ENCODE measurements at regions not wholly inside any gene's neighbourhood (a gene's known extent, or its start where the extent isn't known, plus 50 kb on each side); places are given as distances from the start of the nearest gene placed in this dataset.

GRCh38 chrX:69234624-69235023 is 69.4 kb upstream of the PJA1 start:
- H3K27ac ChIP-seq (ENCODE audit: low read depth, low read length) = no peak overlapping the region
- H4K20me1 ChIP-seq (ENCODE audit: control insufficient read depth, insufficient read depth, low read depth, low read length) = no peaks in the 10 kb centered on the region
- H3K4me2 ChIP-seq (ENCODE audit: low read length) = no peak overlapping the region
- no peak overlapping the region for H3K4me3 ChIP-seq (ENCODE audit: low read length)
- no peaks in the 10 kb centered on the region for H3K36me3 ChIP-seq (ENCODE audit: control insufficient read depth, low read length)
- H3K9me3 ChIP-seq (ENCODE audit: control insufficient read depth, insufficient read depth, low read length) = no peaks in the 10 kb centered on the region
- no peak for TF ChIP-seq CTCF (IDR thresholded peaks at IDR 0.05; ENCODE audit: low read depth, low read length, poor library complexity, severe bottlenecking)
- no peaks in the 10 kb centered on the region for H3K79me2 ChIP-seq (ENCODE audit: control insufficient read depth, low read length)
- H3K9me2 ChIP-seq (replicated peaks; ENCODE audit: control insufficient read depth, low read length) = no peaks in the 10 kb centered on the region
- H3K4me1 ChIP-seq (ENCODE audit: control insufficient read depth, low read length) = no peaks in the 10 kb centered on the region
- no peaks in the 10 kb centered on the region for H3K27me3 ChIP-seq (ENCODE audit: control insufficient read depth, low read length)
- H3F3A ChIP-seq (ENCODE audit: control insufficient read depth, insufficient read depth) = no peaks in the 10 kb centered on the region

- H3K9me2 ChIP-seq (replicated peaks; ENCODE audit: control insufficient read depth, low read length) = no peaks in the 10 kb centered on the region
- H3K79me2 ChIP-seq (ENCODE audit: control insufficient read depth, low read length) = no peaks in the 10 kb centered on the region
- H3K4me1 ChIP-seq (ENCODE audit: control insufficient read depth, low read length) = no peaks in the 10 kb centered on the region
- no peak overlapping the region for H3K27ac ChIP-seq (ENCODE audit: low read depth, low read length)
- no peak overlapping the region for H3K4me3 ChIP-seq (ENCODE audit: low read length)
- no peaks in the 10 kb centered on the region for H4K20me1 ChIP-seq (ENCODE audit: control insufficient read depth, insufficient read depth, low read depth, low read length)
- H3K27me3 ChIP-seq (ENCODE audit: control insufficient read depth, low read length) = no peaks in the 10 kb centered on the region
- H3K9me3 ChIP-seq (ENCODE audit: control insufficient read depth, insufficient read depth, low read length) = no peaks in the 10 kb centered on the region
- no peak for TF ChIP-seq CTCF (IDR thresholded peaks at IDR 0.05; ENCODE audit: low read depth, low read length, poor library complexity, severe bottlenecking)
- TF ChIP-seq EZH2phosphoT487 (IDR thresholded peaks at IDR 0.05; ENCODE audit: borderline replicate concordance, low read length) = no peak
- H3K4me2 ChIP-seq (ENCODE audit: low read length) = no peak overlapping the region
- H3K36me3 ChIP-seq (ENCODE audit: control insufficient read depth, low read length) = no peaks in the 10 kb centered on the region
- no peaks in the 10 kb centered on the region for H3F3A ChIP-seq (ENCODE audit: control insufficient read depth, insufficient read depth)
Observed at GRCh38 chrX:69232945-69233344, 67.7 kb upstream of the PJA1 start.

- Histone ChIP-seq H3F3A (ENCODE audit: control insufficient read depth, insufficient read depth) (no peaks in the 10 kb centered on the region), H3K36me3 (ENCODE audit: control insufficient read depth, low read length) (no peaks in the 10 kb centered on the region), H3K27ac (ENCODE audit: low read depth, low read length) (no peak overlapping the region), H3K79me2 (ENCODE audit: control insufficient read depth, low read length) (no peaks in the 10 kb centered on the region), H3K4me1 (ENCODE audit: control insufficient read depth, low read length) (no peaks in the 10 kb centered on the region), H3K9me2 (replicated peaks; ENCODE audit: control insufficient read depth, low read length) (no peaks in the 10 kb centered on the region), H3K4me2 (ENCODE audit: low read length) (no peak overlapping the region), H3K27me3 (ENCODE audit: control insufficient read depth, low read length) (no peaks in the 10 kb centered on the region), H3K4me3 (ENCODE audit: low read length) (no peak overlapping the region), H4K20me1 (ENCODE audit: control insufficient read depth, insufficient read depth, low read depth, low read length) (no peaks in the 10 kb centered on the region), H3K9me3 (ENCODE audit: control insufficient read depth, insufficient read depth, low read length) (no peaks in the 10 kb centered on the region)
- TF ChIP-seq EZH2phosphoT487 (IDR thresholded peaks at IDR 0.05; ENCODE audit: borderline replicate concordance, low read length) = no peak
- TF ChIP-seq CTCF (IDR thresholded peaks at IDR 0.05; ENCODE audit: low read depth, low read length, poor library complexity, severe bottlenecking) = no peak
Observed at GRCh38 chrX:69231903-69232302, 66.7 kb upstream of the PJA1 start.

- H3K4me2 ChIP-seq (ENCODE audit: low read length) = no peak overlapping the region
- no peak overlapping the region for H3K4me3 ChIP-seq (ENCODE audit: low read length)
- no peaks in the 10 kb centered on the region for H3K36me3 ChIP-seq (ENCODE audit: control insufficient read depth, low read length)
Observed at GRCh38 chrX:69229436-69229835, 64.2 kb upstream of the PJA1 start.

More at GRCh38 chrX:69229436-69229835, 64.2 kb upstream of the PJA1 start:
- TF ChIP-seq EZH2phosphoT487 (IDR thresholded peaks at IDR 0.05; ENCODE audit: borderline replicate concordance, low read length) (no peak), CTCF (IDR thresholded peaks at IDR 0.05; ENCODE audit: low read depth, low read length, poor library complexity, severe bottlenecking) (no peak)
- H3F3A ChIP-seq (ENCODE audit: control insufficient read depth, insufficient read depth) = no peaks in the 10 kb centered on the region
- H3K27me3 ChIP-seq (ENCODE audit: control insufficient read depth, low read length) = no peaks in the 10 kb centered on the region
- H3K79me2 ChIP-seq (ENCODE audit: control insufficient read depth, low read length) = no peaks in the 10 kb centered on the region
- H4K20me1 ChIP-seq (ENCODE audit: control insufficient read depth, insufficient read depth, low read depth, low read length) = no peaks in the 10 kb centered on the region
- H3K9me2 ChIP-seq (replicated peaks; ENCODE audit: control insufficient read depth, low read length) = no peaks in the 10 kb centered on the region
- H3K9me3 ChIP-seq (ENCODE audit: control insufficient read depth, insufficient read depth, low read length) = no peaks in the 10 kb centered on the region
- no peak overlapping the region for H3K27ac ChIP-seq (ENCODE audit: low read depth, low read length)
- H3K4me1 ChIP-seq (ENCODE audit: control insufficient read depth, low read length) = 0 out of 2 replicates have a peak, but pooled peaks cover 3% of the 10 kb centered on the region

All from DOHH2 (cell line).